Liver (tissue), 8 donors: ENCODE measurements at regions not wholly inside any gene's neighbourhood (a gene's known extent, or its start where the extent isn't known, plus 50 kb on each side); places are given as distances from the start of the nearest gene placed in this dataset.

Experiments used
- DNase-seq: peaks from one replicate; pipeline ENCODE4 v3.0.0-alpha.2; 2017; ENCODE audit warnings: low spot score
- H3K27ac ChIP-seq, 2 donors: one replicate each; pipeline ENCODE4 v1.7.0; 2013; ENCODE audit warnings: inconsistent platforms in 2 of 2, low read length in 2 of 2, control low read depth in 1 of 2, low read depth in 1 of 2, mild to moderate bottlenecking in 1 of 2
- H3K27me3 ChIP-seq, 4 donors: one replicate each; pipeline versions ENCODE4 v1.6.1 to v1.7.0; 2013; ENCODE audit warnings: low read length in 3 of 4, inconsistent platforms in 1 of 4, mild to moderate bottlenecking in 1 of 4, moderate library complexity in 1 of 4; ENCODE audit not compliant: control insufficient read depth in 4 of 4, insufficient read depth in 4 of 4
- H3K36me3 ChIP-seq, 4 donors: one replicate each; pipeline versions ENCODE4 v1.6.1 to v1.7.0; 2013; ENCODE audit warnings: low read length in 3 of 4, mild to moderate bottlenecking in 3 of 4, low read depth in 1 of 4, moderate library complexity in 1 of 4; ENCODE audit not compliant: control insufficient read depth in 4 of 4, insufficient read depth in 3 of 4
- H3K4me1 ChIP-seq, 4 donors: one replicate each; pipeline versions ENCODE4 v1.6.1 to v1.7.0; 2013; ENCODE audit warnings: low read length in 3 of 4, mild to moderate bottlenecking in 3 of 4, moderate library complexity in 1 of 4; ENCODE audit not compliant: control insufficient read depth in 4 of 4, insufficient read depth in 4 of 4
- H3K4me3 ChIP-seq, 3 donors: one replicate each; pipeline versions ENCODE4 v1.6.1 to v1.7.0; 2013; ENCODE audit warnings: low read length in 3 of 3, control low read depth in 1 of 3, low read depth in 1 of 3, mild to moderate bottlenecking in 1 of 3
- H3K9ac ChIP-seq, 2 donors: one replicate each; pipeline ENCODE4 v1.7.0; 2013; ENCODE audit warnings: low read length in 2 of 2, mild to moderate bottlenecking in 2 of 2, moderate library complexity in 2 of 2, control low read depth in 1 of 2, low read depth in 1 of 2
- H3K9me3 ChIP-seq, 4 donors: one replicate each; pipeline versions ENCODE4 v1.6.1 to v1.7.0; 2013; ENCODE audit warnings: low read length in 3 of 4; ENCODE audit not compliant: control insufficient read depth in 4 of 4
- EGR1 ChIP-seq, 2 donors: IDR thresholded peaks; 2 replicates each; pipeline ENCODE4 v1.6.1; 2016 to 2018; ENCODE audit warnings: antibody characterized with exemption in 2 of 2, low read depth in 2 of 2
- FOXA1 ChIP-seq: IDR thresholded peaks from 2 replicates; pipeline ENCODE4 v1.6.1; 2016; ENCODE audit warnings: antibody characterized with exemption
- GABPA ChIP-seq, 2 donors: IDR thresholded peaks in 1 of 2; conservative IDR thresholded peaks in 1 of 2; 2 replicates each; pipeline ENCODE4 v1.6.1; 2016; ENCODE audit warnings: antibody characterized with exemption in 2 of 2, mild to moderate bottlenecking in 1 of 2, moderate library complexity in 1 of 2
- HNF4A ChIP-seq, 2 donors: conservative IDR thresholded peaks; 2 replicates each; pipeline ENCODE4 v1.6.1; 2016; ENCODE audit warnings: antibody characterized with exemption in 2 of 2, mild to moderate bottlenecking in 2 of 2
- JUND ChIP-seq, 2 donors: IDR thresholded peaks; 2 replicates each; pipeline ENCODE4 v1.6.1; 2016; ENCODE audit warnings: antibody characterized with exemption in 2 of 2
- NR2F2 ChIP-seq: IDR thresholded peaks from 2 replicates; pipeline ENCODE4 v1.6.1; 2016; ENCODE audit warnings: antibody characterized with exemption
- RAD21 ChIP-seq, 2 donors: IDR thresholded peaks; 2 replicates each; pipeline ENCODE4 v1.6.1; 2016; ENCODE audit warnings: antibody characterized with exemption in 2 of 2, mild to moderate bottlenecking in 2 of 2
- RXRA ChIP-seq, 2 donors: IDR thresholded peaks; 2 replicates each; pipeline ENCODE4 v1.6.1; 2017 to 2018; ENCODE audit warnings: antibody characterized with exemption in 2 of 2, mild to moderate bottlenecking in 1 of 2
- SP1 ChIP-seq: IDR thresholded peaks from 2 replicates; pipeline ENCODE4 v1.6.1; 2018; ENCODE audit warnings: antibody characterized with exemption, mild to moderate bottlenecking
- TAF1 ChIP-seq: conservative IDR thresholded peaks from 2 replicates; pipeline ENCODE4 v1.6.1; 2016; ENCODE audit warnings: antibody characterized with exemption, mild to moderate bottlenecking
- YY1 ChIP-seq: IDR thresholded peaks from 2 replicates; pipeline ENCODE4 v1.6.1; 2016; ENCODE audit warnings: antibody characterized with exemption, mild to moderate bottlenecking
- WGBS: extraction: QIAGEN DNeasy Blood & Tissue Kit; methylation state at CpG from one replicate; pipeline ENCODE4 v1.1.7; 2013; 5-methylcytosine and 5-hydroxymethylcytosine counted together
- TF ChIP-seq, protein P1 (sequence below): IDR thresholded peaks from 2 replicates; pipeline ENCODE4 v1.6.1; 2016; ENCODE audit warnings: antibody characterized with exemption
- TF ChIP-seq, protein P2 (sequence below): fragments of 150-350 bp; IDR thresholded peaks from 2 replicates; pipeline ENCODE4 v1.5.1; 2017; ENCODE audit warnings: improper control_type of control experiment, low read depth, low read length; ENCODE audit not compliant: missing input control
- TF ChIP-seq, protein P3 (sequence below): IDR thresholded peaks from 2 replicates; pipeline ENCODE4 v1.6.1; 2016; ENCODE audit warnings: antibody characterized with exemption
- donor health status: healthy.
- donor health status: healthy.
- donor health status: healthy.
- donor health status: healthy.
- donor health status: healthy.

DNA sequence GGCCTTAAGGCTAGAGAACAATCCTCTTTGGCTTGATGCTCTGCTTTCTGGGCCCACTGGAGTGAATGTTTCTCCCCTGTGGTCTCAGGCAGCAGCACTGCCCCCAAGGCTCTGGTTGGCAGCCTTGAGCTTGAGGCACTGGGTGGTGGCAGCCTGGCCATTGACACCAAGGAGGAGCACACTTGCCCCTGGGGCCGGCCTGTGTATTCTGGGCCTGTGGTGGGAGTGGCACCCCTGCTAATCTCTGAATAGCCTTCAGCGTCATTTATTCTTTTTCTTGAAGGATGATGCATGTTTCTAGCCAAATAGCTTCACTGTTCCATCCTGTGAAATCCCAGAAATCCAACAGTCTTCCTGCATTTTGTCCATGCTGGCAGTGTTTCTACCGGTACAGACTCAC, 191.4 kb downstream of the OLFM4 start:
- DNase-seq, result no peak
- Histone ChIP-seq H3K4me1 (no peaks in the 10 kb centered on the region), H3K36me3 (no peaks in the 10 kb centered on the region), H3K9me3 (peaks cover 0 to 7% (median 3%) of the 10 kb centered on the region in 4 donors), H3K9ac (no peak overlapping the region), H3K27me3 (no peaks in the 10 kb centered on the region), H3K27ac (no peak overlapping the region), H3K4me3 (no peak overlapping the region)
- TF ChIP-seq, protein P1, sequence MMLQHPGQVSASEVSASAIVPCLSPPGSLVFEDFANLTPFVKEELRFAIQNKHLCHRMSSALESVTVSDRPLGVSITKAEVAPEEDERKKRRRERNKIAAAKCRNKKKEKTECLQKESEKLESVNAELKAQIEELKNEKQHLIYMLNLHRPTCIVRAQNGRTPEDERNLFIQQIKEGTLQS, result no peak
- TF ChIP-seq EGR1 (IDR thresholded peaks at IDR 0.05; ENCODE audit: low read depth in 2 of 2), result no peak
- TF ChIP-seq, protein P2, sequence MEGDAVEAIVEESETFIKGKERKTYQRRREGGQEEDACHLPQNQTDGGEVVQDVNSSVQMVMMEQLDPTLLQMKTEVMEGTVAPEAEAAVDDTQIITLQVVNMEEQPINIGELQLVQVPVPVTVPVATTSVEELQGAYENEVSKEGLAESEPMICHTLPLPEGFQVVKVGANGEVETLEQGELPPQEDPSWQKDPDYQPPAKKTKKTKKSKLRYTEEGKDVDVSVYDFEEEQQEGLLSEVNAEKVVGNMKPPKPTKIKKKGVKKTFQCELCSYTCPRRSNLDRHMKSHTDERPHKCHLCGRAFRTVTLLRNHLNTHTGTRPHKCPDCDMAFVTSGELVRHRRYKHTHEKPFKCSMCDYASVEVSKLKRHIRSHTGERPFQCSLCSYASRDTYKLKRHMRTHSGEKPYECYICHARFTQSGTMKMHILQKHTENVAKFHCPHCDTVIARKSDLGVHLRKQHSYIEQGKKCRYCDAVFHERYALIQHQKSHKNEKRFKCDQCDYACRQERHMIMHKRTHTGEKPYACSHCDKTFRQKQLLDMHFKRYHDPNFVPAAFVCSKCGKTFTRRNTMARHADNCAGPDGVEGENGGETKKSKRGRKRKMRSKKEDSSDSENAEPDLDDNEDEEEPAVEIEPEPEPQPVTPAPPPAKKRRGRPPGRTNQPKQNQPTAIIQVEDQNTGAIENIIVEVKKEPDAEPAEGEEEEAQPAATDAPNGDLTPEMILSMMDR, result no peak
- 70% methylated on average over 3 of the region's 3 CpGs for WGBS

DNA sequence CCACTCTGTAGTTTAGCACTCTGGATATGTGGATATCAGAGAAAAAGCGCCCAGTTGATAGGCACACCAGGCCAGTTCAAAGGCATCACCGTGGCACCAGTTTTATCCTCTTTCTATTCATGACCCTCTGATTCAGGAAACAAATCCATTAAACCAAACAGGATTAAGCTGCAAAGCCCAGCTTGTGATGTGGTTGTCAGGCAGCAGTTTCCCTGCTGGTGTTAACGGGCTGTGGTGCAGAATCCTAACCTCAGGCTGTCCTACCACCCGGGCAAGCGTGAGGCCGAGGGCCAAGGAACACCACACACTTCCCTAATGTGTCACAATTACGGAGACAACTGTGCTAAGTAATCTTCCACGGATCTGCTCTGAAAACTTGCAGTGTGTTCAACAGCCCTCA, 209.1 kb downstream of the OLFM4 start:
- Histone ChIP-seq H3K27ac (no peak overlapping the region), H3K4me3 (no peak overlapping the region), H3K36me3 (no peaks in the 10 kb centered on the region), H3K9ac (no peak overlapping the region), H3K4me1 (no peaks in the 10 kb centered on the region), H3K9me3 (no peaks in the 10 kb centered on the region), H3K27me3 (peaks cover 2 to 4% (median 2%) of the 10 kb centered on the region in 4 donors)
- no peak for DNase-seq
- no peak for TF ChIP-seq NR2F2
- no peak for TF ChIP-seq YY1
- TF ChIP-seq GABPA (IDR thresholded peaks at IDR 0.05 in 1 of 2, conservative IDR thresholded peaks at IDR 0.05 in 1 of 2), result no peak
- TF ChIP-seq TAF1, result no peak
- 39% methylated on average over 8 of the region's 8 CpGs for WGBS

DNA sequence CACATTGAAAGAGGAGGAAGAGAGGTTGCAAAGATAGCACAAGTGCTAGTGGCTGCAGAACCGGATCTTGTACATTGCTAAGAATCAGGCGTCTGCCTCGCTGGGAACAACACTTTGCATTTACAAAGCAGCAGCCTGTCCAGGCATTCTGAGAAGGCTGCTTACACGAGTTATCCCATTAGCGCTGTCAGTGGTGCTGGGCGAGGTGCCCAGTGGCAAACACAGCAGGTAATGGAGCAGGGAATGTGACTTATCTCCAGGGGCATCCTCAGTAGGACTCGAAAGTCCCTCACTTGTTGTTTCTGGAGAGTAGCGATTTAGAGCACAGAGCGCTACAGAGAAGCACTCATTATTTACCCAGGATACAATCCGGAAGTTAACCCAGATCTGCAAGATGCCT, 209.6 kb downstream of the OLFM4 start:
- H3K36me3 ChIP-seq, result no peaks in the 10 kb centered on the region
- H3K27ac ChIP-seq, result no peak overlapping the region
- H3K4me3 ChIP-seq, result no peak overlapping the region
- no peaks in the 10 kb centered on the region for H3K9me3 ChIP-seq
- no peak for DNase-seq
- 24% methylated on average over 10 of the region's 10 CpGs for WGBS
- no peaks in the 10 kb centered on the region for H3K4me1 ChIP-seq
- H3K27me3 ChIP-seq, result peaks cover 2 to 4% (median 2%) of the 10 kb centered on the region in 4 donors
- H3K9ac ChIP-seq, result no peak overlapping the region
- no peak for TF ChIP-seq HNF4A (conservative IDR thresholded peaks at IDR 0.05)
- no peak for TF ChIP-seq EGR1 (IDR thresholded peaks at IDR 0.05; ENCODE audit: low read depth in 2 of 2)
- no peak for TF ChIP-seq RAD21 (IDR thresholded peaks at IDR 0.05)
- no peak for TF ChIP-seq JUND (IDR thresholded peaks at IDR 0.05)

DNA sequence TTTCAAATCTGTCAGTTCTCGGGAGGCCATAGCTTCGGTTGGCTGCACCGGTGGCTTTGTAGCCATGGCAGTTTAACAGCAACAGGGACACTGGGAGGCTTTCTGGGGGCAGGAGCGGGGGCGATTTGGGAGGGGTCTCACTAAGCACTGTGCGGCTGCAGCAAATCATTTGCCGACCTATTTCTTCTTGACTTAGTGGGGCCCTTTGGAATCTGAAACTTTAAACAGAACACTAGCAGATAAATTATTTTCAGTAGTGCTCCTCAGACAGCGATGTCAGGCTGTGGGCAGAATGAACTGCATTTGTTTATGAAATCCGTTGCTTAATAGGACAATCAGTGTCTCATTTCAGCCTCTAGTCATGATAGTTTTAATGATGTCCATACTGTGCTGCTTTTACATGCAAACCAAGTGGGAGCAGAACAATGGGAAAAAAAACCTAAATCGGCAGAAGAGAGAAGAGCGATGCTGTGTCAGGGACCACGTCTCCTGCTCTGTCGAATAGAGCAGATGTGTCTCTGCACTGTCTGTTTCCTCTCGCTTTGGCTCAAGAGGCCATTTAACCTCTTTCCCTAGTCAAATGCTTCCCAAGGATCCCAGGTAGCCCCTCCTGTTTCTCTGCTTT, 211.9 kb downstream of the OLFM4 start:
- H3K4me1 ChIP-seq, result no peaks in the 10 kb centered on the region
- no peaks in the 10 kb centered on the region for H3K36me3 ChIP-seq
- no peak overlapping the region for H3K27ac ChIP-seq
- H3K9me3 ChIP-seq, result no peaks in the 10 kb centered on the region
- WGBS, result 65% methylated on average over 14 of the region's 14 CpGs
- H3K9ac ChIP-seq, result no peak overlapping the region
- no peak for DNase-seq
- peaks cover 2 to 4% (median 2%) of the 10 kb centered on the region in 4 donors for H3K27me3 ChIP-seq
- no peak for TF ChIP-seq SP1
- no peak for TF ChIP-seq FOXA1
- no peak for TF ChIP-seq NR2F2
- TF ChIP-seq, protein P1, result no peak
- TF ChIP-seq, protein P3, sequence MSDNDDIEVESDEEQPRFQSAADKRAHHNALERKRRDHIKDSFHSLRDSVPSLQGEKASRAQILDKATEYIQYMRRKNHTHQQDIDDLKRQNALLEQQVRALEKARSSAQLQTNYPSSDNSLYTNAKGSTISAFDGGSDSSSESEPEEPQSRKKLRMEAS, result no peak
- TF ChIP-seq RXRA (IDR thresholded peaks at IDR 0.05), result no peak
- TF ChIP-seq, protein P2, result no peak
- TF ChIP-seq GABPA (IDR thresholded peaks at IDR 0.05 in 1 of 2, conservative IDR thresholded peaks at IDR 0.05 in 1 of 2), result no peak
- no peak for TF ChIP-seq TAF1
- TF ChIP-seq HNF4A (conservative IDR thresholded peaks at IDR 0.05), result no peak
- no peak for TF ChIP-seq YY1
- H3K4me3 ChIP-seq, result no peak overlapping the region
